COLO829 (cell line): ENCODE measurements at regions not wholly inside any gene's neighbourhood (a gene's known extent, or its start where the extent isn't known, plus 50 kb on each side); places are given as distances from the start of the nearest gene placed in this dataset.
A peak's percentile ranks its signal among the peaks of the same experiment; 100 is the strongest.
"Not testable (repeated sequence)": the region's sequence is repeated elsewhere in the genome, so short reads cannot be mapped to it uniquely, and the experiment has no call there.

Source experiments
- DNase-seq: peaks from one replicate; pipeline ENCODE4 v3.0.0; 2012; ENCODE audit warnings: low spot score

- DNase-seq, result no peak
These were observed 696.0 kb downstream of the C12orf50 start for GRCh38 chr12:87332987-87333726.

DNA sequence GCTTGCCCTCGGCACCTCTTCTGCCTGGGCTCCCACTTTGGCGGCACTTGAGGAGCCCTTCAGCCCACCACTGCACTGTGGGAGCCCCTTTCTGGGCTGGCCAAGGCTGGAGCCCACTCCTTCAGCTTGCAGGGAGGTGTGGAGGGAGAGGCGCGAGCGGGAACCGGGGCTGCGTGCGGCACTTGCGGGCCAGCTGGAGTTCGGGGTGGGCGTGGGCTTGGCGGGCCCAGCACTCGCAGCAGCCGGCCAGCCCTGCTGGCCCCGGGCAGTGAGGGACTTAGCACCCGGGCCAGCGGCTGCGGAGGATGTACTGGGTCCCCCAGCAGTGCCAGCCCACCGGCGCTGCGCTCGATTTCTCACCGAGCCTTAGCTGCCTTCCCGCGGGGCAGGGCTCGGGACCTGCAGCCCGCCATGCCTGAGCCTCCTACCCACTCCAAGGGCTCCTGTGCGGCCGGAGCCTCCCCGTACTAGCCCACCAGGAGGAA is 699.1 kb downstream of the C12orf50 start:
- not testable (repeated sequence) for DNase-seq

DNA sequence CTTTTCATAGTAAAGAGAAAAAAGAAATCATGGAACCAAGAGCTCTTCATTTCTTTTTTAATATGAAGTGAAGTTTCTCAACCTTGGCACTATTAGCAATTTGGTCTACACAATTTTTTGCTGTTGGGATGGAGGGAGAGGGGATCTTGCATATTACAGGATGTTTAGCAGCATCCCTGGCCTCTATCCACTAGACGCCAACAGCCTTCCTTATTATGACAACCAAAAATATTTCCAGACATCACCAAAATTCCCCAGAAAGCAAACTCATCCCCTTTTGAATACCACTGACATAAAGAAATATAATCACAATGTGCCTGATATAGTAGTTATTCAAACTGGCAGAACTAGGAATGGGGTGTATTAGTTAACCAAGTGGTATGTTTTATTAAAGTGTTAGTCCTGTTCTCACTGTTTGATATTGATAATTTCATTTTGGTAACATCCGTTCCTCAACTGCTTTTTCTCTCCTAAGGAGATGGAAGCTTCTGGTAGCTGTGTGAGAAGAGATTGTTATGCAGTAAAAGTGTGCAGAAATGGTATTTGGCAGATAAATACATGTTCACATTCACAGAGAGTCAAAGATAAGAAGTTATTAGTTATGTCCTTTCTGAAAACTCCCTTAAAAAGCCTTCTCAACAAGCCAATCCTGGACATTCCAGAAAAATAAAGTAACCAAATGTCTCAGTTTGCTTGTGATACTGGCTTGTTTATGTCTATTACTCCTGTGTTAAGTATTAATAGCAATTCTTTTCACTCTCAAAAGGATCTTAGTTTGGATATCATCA is 699.9 kb downstream of the C12orf50 start:
- no peak for DNase-seq

GRCh38 chr12:87323369-87323768 is 705.8 kb downstream of the C12orf50 start:
- no peak for DNase-seq

DNA sequence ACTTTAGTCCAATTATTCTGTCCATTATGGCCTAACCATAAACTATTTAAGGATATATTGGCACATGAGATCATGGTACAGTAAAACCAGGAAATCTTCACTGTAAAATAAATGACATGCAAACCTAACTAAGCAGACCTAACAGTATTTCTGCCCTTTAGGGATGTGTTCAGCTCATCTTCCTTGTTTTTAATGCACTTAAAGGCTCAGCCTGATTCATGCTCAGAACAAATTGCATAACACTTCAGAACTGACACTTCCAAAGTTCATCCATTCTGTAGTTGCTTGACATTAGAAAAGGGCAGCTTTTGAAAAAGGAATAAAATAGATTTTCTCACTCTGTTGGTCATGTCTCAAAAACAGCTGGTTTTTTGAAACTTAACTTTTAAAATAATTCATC is 708.5 kb downstream of the C12orf50 start:
- DNase-seq, result no peak

DNA sequence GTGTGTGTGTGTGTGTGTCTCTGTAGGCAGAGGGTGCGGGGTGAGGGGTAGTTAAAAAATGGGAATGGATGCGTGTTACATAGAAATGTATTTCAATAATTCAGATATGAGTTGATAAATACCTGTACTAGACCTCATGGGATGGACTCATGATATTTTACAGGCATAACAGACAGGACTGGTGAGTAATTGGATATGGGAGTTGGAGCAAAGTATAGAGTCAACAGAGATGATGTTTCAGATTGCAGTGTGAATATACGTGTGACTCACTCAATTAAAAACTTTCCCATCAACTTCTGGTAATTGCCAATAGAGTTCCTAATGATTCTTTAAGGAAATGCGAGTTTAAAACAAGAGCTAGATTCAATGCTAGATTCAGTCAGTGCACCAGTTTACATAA is 711.9 kb downstream of the C12orf50 start:
- no peak for DNase-seq

DNA sequence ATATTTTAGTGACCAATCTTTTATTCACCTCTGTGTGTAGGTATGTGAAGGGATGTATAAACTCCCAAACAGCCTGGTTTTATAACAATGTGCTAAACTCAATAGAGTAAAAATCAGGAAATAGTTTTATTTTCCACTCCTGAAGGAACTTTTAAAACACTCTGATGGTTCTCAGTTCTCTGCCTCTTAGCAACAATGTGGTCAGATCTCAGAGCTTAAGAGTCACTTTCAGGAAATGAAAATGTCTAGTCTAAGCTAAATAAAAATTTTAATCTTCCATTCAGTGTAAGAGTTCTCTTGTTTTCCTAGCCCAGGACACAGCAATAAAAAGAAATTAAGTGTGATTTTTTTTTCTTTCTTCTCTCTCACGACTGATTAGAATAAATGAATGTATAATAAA is 718.0 kb downstream of the C12orf50 start:
- no peak for DNase-seq

DNA sequence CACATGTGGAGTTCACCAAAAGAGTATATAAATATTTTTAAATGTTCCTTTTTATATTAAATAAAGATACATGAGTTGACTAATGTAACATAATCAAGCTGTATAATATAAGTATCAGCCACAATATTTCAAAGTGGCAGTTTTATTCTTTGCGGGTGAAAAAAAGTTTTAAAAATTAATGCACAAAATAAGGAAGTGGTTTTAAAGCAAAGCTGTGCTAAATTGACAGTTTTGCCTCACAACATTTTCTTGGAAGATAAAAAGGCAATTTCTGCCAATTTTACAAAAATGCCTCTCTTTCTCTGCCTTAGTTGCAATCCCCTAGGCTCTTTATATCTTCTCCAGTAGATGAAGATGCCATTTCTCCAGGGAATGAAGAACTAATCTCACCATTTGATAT is 719.1 kb downstream of the C12orf50 start:
- no peak for DNase-seq

GRCh38 chr12:87305481-87305880 is 723.7 kb downstream of the C12orf50 start:
- no peak for DNase-seq

DNA sequence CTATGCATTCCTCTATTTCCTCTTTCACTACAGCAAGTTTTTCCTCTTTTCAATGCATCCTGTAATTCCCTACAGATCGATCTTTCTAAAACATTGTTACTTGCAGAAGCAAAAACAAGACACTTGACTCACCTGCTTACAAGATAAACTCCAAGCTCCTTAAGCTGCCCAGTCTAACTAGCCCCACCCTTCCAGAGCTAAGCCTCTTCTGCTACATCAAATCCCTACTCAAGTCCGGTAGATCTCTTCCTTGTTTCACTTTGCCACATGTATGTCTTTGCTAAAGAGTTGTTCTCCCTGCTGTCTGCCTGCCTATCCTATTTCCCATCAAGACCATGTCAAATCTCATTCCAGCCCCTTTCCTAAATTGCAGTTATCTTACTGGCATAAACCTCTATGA is 724.8 kb downstream of the C12orf50 start:
- DNase-seq, result no peak

DNA sequence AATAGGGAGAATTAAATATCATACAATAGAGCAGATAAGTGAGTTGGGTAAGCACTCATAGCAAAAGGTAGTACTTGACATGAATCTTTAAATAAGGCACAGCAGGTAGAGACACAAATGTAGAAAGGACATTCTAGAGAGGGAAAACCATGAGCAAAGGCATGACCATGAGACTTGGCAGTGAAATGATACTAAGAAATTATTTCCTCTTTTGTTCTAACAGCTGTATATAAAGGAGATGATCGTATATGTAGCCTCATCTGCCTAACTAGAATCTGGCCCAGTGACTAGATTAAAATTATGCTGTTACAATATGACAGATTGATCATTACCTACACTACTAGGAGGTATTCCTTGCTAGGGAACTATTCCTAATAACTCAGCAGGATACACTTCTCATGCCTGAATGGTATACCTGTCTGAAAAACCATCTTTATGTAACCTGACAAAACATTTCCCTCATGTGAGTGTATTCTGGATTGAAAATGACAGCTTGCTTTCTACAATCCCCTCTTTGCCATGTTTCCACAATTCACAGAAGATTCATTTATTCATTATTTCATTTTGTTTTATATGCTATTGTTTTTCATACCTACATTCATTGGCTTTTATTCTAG is 725.7 kb downstream of the C12orf50 start:
- DNase-seq, result no peak

GRCh38 chr12:87302126-87302745 is 727.0 kb downstream of the C12orf50 start:
- no peak for DNase-seq

DNA sequence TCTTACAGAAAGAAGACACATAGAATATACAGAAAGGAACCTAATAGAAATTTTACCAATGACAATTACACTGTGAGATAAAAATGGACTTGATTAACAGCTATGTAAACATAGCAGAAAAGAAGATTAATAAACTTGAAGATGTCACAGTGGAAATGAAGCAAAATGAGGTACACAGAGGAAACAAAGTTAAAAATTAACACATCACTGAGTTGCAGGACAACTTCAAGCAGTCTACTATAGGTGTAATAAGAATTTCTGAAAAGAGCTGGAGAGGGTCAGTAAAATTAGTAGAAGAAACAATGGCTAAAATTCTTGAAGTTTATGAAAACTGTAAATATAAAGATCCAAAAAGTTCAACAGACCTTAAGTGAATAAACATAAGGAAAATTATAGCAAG is 738.7 kb downstream of the C12orf50 start:
- DNase-seq, result no peak

DNA sequence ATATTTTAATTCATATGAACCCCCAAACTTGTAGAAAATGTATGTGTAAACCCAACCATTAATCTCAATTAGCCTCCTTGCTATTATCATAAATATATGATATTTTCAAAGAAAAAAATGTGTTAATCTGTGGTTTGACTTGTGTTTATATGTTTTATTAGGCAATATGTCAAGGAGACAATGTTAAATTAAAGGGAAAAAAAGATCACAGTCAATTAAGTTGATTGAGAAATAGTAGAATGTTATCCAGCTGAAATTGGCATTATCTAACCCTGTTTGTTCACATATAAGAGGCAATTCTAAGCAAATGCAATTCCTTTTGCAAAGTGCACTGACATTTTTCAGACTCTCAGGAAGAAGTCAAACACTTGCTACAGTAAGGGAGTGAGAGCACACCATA is 745.3 kb downstream of the C12orf50 start:
- DNase-seq, result no peak

GRCh38 chr12:87283111-87283510 is 746.1 kb downstream of the C12orf50 start:
- DNase-seq, result no peak

- no peak for DNase-seq
These were observed 748.3 kb downstream of the C12orf50 start for GRCh38 chr12:87280893-87281292.

- DNase-seq, result no peak
These were observed 748.8 kb downstream of the C12orf50 start for GRCh38 chr12:87280356-87280755.

DNA sequence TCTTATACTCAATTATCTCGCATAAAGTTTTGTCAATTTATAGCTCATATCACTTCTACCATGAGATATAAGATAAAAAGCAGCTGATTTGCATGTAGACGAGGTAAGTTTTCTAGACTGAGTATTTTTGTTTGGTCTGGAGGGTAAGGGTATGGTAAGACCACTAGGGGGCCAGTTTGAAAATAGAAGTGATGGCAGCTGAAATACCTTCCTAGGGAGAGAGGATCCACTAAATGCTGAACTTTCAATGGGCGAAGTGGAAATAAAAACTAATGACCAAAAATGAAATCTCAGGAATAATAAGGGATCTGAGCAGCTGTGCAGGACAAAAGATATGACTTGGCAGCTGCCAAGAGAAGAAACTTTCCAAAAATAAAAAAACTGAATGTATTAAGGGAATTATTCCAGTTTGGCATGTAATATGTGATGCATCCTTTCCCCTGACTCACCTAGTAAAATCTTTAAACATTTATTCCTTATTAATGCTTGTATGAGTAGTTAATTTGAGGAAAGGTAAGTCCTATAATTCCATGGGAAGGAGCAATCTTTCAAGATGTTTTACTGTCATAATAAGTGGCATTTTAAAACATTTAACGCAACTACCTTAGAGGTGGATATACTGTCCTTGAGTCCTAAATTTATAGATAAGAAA is 754.5 kb downstream of the C12orf50 start:
- peak; percentile 15 for DNase-seq

DNA sequence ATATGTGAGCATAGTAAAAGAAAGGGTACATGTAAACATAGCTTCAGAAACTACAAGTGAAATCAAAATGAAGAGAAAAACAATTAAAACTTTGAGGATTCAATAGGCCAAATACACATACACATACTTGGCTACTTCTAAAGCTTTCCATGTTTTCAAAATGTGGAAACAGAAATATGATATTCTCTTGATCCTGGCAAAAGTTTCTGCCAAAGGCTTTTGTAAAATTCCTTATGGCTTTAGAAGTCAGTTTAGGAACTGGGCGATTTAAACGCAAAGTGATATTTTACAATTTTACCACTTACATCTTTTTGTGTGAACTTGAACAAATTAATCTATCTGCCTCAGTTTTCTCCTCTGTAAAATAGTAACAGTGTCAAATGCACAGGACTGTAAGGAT is 756.4 kb downstream of the C12orf50 start:
- no peak for DNase-seq

DNA sequence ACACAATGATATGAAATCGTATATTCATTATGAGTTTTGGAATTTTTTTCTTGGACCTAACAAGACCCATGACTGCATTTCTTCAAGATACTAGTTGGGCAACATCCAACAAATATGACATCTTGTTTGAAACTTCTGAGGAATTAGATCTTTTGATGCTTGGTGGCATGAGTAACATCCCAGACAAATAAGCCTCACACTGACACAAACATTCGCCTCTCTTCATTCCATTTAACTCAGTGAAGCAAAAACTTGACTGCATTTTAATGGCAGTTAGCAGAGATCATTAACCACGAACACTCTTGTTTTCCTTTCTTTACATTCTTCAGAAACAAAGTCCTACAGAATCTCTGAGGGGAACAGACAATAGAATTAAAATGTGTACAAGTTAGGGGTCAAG is 758.3 kb downstream of the C12orf50 start:
- no peak for DNase-seq

- DNase-seq, result no peak
These were observed 762.9 kb downstream of the C12orf50 start for GRCh38 chr12:87266305-87266704.

GRCh38 chr12:87259391-87259790 is 769.8 kb downstream of the C12orf50 start:
- DNase-seq, result no peak
